ENCODE measurements at regions not wholly inside any gene's neighbourhood (a gene's known extent, or its start where the extent isn't known, plus 50 kb on each side); places are given as distances from the start of the nearest gene placed in this dataset.

DNA sequence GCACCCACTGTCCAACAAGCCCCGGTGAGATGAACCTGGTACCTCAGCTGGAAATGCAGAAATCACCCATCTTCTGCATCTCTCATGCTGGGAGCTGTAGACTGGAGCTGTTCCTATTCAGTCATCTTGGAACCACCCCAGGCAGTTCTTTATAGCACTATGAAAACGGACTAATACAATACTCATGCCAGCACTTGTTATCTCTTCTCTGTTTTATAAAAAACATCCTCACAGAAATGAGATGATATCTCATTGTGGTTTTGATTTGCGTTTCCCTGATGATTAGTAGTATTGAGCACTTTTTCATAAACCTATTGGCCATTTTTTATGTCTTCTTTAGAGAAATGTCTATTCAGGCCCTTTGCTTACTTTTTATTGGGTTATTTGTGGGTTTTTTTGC, 156.2 kb upstream of the ARPP21 start:
- no peak for DNase-seq (ENCODE audit: low read depth in 2 of 2)

GRCh38 chr3:35484929-35485530, 154.3 kb upstream of the ARPP21 start:
- DNase-seq (ENCODE audit: low read depth in 2 of 2): no peak

DNA sequence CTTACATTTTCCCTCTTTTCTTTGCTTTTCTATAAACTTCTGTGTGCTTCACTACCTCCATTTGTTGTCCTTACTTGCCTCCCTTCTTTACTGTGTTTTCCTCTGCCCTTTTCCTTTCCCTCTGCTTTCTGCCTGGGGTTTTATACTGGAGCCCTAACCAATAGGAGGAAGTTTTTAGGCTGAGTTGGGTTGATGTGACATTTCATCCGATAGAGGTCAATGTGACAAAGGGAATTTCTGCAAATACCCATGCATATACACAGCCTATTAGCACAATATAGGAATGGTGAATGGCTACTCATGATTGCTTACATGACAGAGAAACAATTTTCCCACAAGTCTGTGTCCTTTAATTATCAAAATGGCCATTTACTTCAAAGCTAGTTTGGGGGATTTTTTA, 153.0 kb upstream of the ARPP21 start:
- no peak for DNase-seq (ENCODE audit: low read depth in 2 of 2)

DNA sequence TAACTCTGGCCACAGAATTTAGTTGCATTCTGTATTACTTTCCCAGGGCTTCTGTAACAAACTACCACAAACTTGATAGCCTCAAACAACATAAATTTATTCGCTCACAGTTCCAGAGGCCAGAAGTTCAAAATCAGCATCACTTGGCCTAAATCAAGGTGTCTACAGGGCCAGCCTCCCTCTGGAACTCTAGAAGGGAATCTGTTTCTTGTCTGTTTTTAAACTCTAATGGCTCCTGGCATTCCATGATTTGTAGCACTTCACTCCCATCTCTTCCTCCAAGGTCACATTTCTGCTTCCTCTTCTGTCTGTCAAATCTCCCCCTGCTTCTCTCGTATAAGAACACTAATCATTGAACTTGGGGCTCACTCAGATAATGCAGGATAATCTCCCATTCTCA, 151.9 kb upstream of the ARPP21 start:
- no peak for DNase-seq (ENCODE audit: low read depth in 2 of 2)

- DNase-seq (ENCODE audit: low read depth in 2 of 2): no peak
These were observed 150.8 kb upstream of the ARPP21 start for GRCh38 chr3:35488526-35488925.

GRCh38 chr3:35492841-35493240, 146.5 kb upstream of the ARPP21 start:
- DNase-seq (ENCODE audit: low read depth in 2 of 2): no peak

GRCh38 chr3:35498506-35499210, 140.7 kb upstream of the ARPP21 start:
- DNase-seq (ENCODE audit: low read depth in 2 of 2): no peak

GRCh38 chr3:35500641-35501350, 138.5 kb upstream of the ARPP21 start:
- DNase-seq (ENCODE audit: low read depth in 2 of 2): no peak

DNA sequence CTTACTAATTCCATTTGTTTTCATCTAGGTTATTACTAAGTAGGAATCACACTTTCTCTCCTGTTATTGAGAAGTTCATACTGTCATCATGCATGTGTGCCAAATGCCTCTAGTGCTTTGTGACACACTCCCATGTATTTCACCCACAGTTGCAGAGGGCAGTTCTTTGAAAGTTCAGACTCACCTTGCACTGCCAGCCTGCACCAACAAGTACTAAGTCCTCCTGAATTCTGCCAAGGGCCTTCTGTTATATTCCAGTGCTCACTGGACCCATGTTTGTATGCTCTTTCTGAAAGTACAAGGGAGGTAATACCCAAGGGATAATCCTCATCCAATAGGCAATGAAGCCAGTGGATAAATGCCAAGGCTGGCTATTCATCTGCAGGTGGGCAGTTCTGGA, 136.6 kb upstream of the ARPP21 start:
- no peak for DNase-seq (ENCODE audit: low read depth in 2 of 2)

- DNase-seq (ENCODE audit: low read depth in 2 of 2): no peak
These were observed 134.1 kb upstream of the ARPP21 start for GRCh38 chr3:35505181-35505580.

DNA sequence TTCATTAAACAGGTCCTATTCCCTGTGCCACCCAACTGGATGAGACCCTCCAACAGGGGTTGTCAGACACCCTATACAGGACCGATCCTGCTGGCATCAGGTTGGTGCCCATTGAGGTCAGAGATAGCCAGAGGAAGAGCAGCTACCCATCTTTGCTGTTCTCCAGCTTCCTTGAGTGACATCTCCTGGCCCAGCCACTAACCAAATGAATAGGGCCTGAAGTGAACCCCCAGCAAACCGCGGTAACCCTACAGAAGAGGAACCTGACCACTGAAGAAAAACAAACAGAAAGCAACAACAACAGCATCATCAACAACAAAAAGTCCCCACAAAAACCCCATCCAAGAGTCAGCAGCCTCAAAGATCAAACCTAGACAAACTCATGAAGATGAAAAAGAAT, 133.6 kb upstream of the ARPP21 start:
- DNase-seq (ENCODE audit: low read depth in 2 of 2): no peak

DNA sequence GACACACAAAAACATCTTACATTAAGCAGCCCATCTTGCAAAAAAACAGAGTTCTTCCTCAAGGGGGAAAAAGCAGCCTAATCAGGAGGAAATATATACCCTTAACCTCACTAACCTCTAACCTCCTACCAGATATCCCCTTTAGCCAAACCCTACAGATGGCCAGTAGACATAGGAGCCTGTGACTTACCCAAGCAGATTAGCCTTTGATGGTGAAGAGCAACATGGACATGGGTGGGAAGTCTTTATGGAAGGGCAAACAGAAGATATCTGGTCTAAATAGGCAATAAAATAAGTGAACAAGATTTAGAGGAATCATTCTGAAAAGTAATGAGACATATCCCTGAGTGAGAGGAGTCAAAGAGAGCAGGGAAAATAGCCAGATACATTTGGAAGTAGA, 119.4 kb upstream of the ARPP21 start:
- no peak for DNase-seq (ENCODE audit: low read depth in 2 of 2)

- no peak for DNase-seq (ENCODE audit: low read depth in 2 of 2)
These were observed 118.1 kb upstream of the ARPP21 start for GRCh38 chr3:35521196-35521595.

DNA sequence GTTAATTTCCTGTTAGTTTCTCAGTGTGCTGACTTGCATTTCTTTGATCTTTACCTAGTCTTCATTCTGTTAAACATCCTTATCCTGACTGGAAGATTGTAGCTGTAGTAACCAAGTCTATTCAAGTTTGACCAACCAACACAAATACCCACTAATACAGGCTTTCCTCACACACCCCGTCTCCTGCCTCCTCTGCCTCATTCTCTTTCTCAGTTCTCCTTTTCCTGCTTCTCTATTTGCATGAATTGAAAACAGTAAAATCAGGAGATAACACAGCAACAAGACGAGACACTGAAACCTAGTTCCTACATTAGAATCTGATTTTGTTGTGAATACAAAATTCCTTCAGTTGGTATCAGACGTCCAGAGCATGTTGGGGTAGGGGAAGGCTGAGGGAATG, 116.9 kb upstream of the ARPP21 start:
- no peak for DNase-seq (ENCODE audit: low read depth in 2 of 2)

DNA sequence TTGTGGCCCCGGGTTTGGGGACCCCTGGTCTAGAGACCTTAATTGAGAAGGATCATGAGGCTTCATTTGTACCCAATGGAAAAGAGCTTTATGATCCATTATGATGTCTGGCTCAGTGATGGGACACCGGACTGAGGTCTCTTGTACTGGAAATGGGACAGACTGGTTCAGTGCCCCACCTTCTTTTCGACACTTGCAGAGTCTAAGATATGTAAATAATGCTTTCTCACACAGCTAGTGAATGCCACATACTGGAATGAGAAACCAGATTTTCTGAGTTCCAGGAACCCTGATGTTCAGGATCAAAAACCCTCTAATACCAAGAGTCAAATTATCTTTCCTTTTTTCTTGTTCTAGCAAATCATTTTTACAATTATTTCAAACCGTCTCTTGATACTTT, 116.3 kb upstream of the ARPP21 start:
- no peak for DNase-seq (ENCODE audit: low read depth in 2 of 2)

GRCh38 chr3:35523838-35524237, 115.5 kb upstream of the ARPP21 start:
- DNase-seq (ENCODE audit: low read depth in 2 of 2): no peak

- DNase-seq (ENCODE audit: low read depth in 2 of 2): no peak
These were observed 114.5 kb upstream of the ARPP21 start for GRCh38 chr3:35524856-35525255.

GRCh38 chr3:35528728-35529127, 110.6 kb upstream of the ARPP21 start:
- no peak for DNase-seq (ENCODE audit: low read depth in 2 of 2)

GRCh38 chr3:35529337-35529736, 110.0 kb upstream of the ARPP21 start:
- no peak for DNase-seq (ENCODE audit: low read depth in 2 of 2)

DNA sequence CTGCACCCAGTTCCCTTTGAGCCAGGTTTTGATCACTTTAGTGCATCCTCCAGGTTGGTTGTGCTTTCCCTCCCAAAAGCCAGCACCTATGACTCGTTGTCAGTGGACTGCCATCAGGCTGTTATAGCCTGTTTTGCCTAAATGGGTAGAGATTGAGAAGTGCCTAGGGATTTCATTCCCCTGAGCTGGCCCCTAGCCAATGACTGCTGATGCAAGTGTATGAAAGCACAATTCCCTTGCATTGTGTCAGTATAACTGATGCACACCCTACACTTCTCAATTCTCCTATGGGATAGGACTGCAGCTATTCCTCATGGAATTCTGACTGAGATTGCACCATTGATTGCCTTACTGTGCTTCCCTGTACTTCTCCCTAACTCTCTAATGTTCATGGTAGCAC, 102.1 kb upstream of the ARPP21 start:
- no peak for DNase-seq (ENCODE audit: low read depth in 2 of 2)

DNA sequence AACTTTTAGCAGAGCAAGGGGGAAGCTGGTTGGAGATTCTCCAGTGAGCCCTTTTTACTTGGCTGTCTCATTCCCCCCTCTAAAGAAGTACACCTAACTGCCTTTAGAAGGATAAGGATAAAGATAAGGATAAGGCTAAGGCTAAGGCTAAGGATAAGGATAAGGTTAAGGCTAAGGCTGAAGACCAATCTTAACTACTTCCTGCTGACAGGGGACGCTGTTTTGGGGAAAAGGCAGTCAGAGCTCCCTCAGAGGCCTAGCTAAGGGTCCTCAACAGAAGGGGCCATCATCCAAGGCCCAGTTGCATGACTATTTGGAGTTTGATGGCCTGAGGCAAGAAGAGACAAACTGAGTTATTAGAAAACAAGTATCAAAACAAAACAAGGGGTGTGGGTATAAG, 94.3 kb upstream of the ARPP21 start:
- no peak for DNase-seq (ENCODE audit: low read depth in 2 of 2)

DNA sequence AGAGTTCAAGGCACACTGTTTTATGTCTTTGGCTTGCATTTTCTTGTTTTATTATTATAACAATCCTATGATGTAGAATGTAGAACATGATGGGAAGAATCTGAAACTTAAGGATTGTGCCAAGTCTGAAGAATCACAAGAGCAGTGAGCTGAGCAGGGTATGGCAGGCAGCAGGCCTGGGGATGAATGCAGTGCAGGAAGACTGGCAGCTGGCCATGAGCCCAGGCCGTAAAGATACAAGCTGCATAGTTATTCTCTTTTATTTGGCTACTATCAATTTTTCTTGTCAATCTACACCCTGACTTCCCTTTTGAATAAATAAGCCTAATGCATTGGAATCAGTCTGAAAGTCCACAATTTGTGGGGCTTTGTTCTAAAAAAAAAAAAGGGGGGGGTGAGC, 89.6 kb upstream of the ARPP21 start:
- DNase-seq (ENCODE audit: low read depth in 2 of 2): no peak

GRCh38 chr3:35562141-35562540, 77.2 kb upstream of the ARPP21 start:
- DNase-seq (ENCODE audit: low read depth in 2 of 2): no peak

Measured in stimulated activated CD8-positive, alpha-beta memory T cell treated with anti-CD3 and anti-CD28 coated beads, Interleukin-15, amount 100 ng/mL, for 48 hours (primary cell).